NCI-H510A treated with DMSO at 0.1 percent for 48 hours (cell line): ENCODE measurements at regions not wholly inside any gene's neighbourhood (a gene's known extent, or its start where the extent isn't known, plus 50 kb on each side); places are given as distances from the start of the nearest gene placed in this dataset.
"Not testable (repeated sequence)": the region's sequence is repeated elsewhere in the genome, so short reads cannot be mapped to it uniquely, and the experiment has no call there.

Source experiments
- DNase-seq: peaks from one replicate; lab custom pipeline; 2025; lab: John Stamatoyannopoulos, UW

- DNase-seq = no peak
Measured at GRCh38 chr11:134500621-134501020, 88.6 kb upstream of the B3GAT1 start.

- DNase-seq = no peak
Measured at GRCh38 chr11:134499990-134500389, 87.9 kb upstream of the B3GAT1 start.

GRCh38 chr11:134498326-134499139, 86.5 kb upstream of the B3GAT1 start:
- no peak for DNase-seq

DNA sequence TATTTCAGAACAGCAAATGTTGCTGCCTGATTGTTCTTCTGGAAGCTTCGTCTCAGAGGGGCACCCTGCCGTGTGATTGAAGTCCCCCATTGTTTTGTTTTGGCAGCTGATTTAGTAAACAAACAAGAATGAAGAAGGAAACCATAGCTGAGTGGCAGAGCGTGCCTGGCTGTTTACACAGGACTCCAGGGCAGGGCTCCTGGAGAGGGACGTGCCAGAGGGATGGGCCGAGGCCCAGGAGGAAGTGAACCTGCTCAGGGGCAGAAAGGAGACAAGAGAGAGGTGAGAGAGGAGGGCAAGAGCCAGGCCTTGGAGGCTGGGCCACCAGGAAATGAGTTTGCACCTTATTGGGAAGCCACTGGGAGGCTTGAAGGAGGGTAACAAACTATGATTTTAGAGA, 85.5 kb upstream of the B3GAT1 start:
- DNase-seq = no peak

DNA sequence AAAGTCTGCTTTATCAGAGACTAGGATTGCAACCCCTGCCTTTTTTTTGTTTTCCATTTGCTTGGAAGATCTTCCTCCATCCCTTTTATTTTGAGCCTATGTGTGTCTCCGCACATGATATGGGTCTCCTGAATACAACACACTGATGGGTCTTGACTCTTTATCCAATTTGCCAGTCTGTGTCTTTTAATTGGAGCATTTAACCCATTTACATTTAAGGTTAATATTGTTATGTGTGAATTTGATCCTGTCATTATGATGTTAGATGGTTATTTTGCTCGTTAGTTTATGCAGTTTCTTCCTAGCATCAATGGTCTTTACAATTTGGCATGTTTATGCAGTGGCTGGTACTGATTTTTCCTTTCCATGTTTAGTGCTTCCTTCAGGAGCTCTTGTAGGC, 84.0 kb upstream of the B3GAT1 start:
- DNase-seq = not testable (repeated sequence)

DNA sequence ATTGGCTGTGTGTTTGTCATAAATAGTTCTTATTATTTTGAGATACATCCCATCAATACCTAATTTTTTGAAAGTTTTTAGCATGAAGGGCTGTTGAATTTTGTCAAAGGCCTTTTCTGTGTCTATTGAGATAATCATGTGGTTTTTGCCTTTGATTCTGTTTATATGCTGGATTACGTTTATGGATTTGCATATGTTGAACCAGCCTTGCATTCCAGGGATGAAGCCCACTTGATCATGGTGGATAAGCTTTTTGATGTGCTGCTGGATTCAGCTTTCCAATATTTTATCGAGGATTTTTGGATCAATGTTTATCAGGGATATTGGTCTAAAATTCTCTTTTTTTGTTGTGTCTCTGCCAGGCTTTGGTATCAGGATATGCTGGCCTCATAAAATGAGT, 82.4 kb upstream of the B3GAT1 start:
- DNase-seq = not testable (repeated sequence)

DNA sequence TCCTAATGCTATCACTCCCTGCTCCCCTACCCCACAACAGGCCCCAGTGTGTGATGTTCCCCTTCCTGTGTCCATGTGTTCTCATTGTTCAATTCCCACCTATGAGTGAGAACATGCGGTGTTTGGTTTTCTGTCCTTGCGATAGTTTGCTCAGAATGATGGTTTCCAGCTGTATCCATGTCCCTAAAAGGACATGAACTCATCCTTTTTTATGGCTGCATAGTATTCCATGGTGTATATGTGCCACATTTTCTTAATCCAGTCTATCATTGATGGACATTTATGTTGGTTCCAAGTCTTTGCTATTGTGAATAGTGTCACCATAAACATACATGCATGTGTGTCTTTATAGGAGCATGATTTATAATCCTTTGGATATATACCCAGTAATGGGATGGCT, 80.4 kb upstream of the B3GAT1 start:
- not testable (repeated sequence) for DNase-seq

DNA sequence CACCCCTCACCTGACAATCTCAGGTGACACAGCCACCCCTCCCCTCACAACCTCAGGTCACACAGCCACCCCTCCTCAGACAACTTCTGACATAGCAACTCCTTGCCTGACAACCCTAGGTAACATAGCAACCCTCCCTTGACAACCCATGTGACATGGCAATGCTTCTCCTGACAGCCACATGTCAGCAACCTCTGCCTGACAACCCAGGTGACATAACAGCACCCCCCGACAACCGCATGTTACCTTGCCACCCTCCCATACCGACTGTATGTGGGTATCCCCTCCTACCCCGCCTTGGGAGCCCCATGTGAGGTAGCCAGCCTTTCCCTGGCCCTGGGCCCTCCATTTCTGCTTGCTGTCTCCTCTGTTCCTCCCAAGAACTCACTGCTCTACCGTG, 77.7 kb upstream of the B3GAT1 start:
- DNase-seq = no peak

GRCh38 chr11:134488913-134489312, 76.9 kb upstream of the B3GAT1 start:
- DNase-seq = no peak

GRCh38 chr11:134488512-134488911, 76.5 kb upstream of the B3GAT1 start:
- DNase-seq = no peak

DNA sequence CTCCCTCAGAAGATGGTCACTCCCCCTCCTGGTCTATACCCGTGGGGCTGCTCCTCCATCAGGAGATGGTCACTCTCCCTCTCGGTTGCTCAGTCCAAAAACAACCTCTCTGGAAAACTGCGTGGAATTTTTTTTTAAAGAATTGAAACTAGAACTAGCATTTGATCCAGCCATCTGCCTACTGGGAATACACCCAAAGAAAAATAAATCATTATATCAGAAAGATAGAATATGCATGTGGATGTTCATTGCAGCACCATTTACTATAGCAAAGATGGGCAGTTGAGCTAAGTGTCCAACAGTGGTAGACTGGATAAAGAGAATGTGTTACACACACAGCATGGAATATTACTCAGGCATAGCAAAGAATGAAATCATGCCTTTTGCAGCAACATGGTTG, 75.7 kb upstream of the B3GAT1 start:
- no peak for DNase-seq

GRCh38 chr11:134486704-134487103, 74.7 kb upstream of the B3GAT1 start:
- no peak for DNase-seq

- DNase-seq = no peak
Measured at GRCh38 chr11:134486106-134486505, 74.1 kb upstream of the B3GAT1 start.

GRCh38 chr11:134485316-134485715, 73.3 kb upstream of the B3GAT1 start:
- DNase-seq = no peak

DNA sequence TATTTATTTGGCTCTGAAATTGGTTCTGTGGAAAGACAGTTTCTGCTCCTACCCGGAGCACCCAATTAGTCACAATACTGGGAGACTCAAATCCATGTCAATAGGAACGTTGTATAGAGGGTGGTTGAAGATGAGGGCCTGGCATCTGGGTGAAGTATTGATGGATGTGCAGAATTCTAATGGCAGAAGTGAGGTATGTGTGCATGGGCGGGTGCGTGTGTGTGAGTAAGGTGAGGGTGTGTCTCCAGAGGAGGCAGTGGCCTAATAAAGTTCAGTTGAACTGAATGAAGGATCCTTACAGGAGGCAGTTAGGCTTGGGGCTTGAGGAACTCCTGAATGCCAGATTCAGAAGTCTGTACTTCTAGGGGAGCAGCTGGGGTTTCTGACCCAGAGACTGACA, 71.8 kb upstream of the B3GAT1 start:
- DNase-seq = no peak

- DNase-seq = no peak
Measured at GRCh38 chr11:134483291-134483690, 71.2 kb upstream of the B3GAT1 start.

DNA sequence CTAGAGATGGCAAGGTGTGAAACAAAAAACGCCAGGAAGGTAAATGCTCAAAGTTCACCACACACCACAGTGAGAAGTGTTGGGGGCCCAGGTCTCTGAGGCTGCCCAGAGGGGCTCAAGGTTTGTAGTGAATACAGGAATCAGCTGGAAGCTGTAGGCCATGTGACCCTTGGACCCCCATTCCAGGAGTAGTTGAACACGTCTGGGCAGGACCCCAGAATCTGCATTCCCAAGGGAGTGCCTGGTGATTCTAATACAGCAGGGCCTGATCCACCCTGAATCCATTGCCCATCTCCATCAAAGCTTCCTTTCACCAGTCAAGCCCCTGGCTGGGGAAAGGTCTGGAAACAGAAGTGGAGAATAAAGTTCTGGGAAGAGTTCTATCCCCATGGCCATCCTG, 70.8 kb upstream of the B3GAT1 start:
- DNase-seq = no peak

GRCh38 chr11:134481933-134482527, 70.0 kb upstream of the B3GAT1 start:
- no peak for DNase-seq

DNA sequence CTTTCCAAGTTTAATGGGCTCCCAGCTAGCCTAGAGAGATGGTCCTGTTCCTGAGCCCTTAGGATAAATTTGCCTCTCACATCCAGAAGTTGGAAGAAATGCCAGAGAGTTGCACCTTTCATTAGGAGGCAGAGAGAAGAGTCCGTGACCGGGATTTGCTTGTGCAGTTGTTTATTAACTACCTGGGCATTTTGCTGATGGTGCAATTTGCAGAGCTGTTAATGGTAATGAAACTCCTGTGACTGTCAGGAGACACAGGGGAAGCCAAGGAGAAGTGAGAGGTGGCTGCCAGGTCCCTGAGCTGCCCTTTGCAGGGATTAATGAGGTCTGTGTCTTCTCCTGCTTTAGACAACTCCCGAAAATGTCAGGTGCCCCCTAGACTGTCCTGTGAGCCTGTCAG, 69.1 kb upstream of the B3GAT1 start:
- no peak for DNase-seq

DNA sequence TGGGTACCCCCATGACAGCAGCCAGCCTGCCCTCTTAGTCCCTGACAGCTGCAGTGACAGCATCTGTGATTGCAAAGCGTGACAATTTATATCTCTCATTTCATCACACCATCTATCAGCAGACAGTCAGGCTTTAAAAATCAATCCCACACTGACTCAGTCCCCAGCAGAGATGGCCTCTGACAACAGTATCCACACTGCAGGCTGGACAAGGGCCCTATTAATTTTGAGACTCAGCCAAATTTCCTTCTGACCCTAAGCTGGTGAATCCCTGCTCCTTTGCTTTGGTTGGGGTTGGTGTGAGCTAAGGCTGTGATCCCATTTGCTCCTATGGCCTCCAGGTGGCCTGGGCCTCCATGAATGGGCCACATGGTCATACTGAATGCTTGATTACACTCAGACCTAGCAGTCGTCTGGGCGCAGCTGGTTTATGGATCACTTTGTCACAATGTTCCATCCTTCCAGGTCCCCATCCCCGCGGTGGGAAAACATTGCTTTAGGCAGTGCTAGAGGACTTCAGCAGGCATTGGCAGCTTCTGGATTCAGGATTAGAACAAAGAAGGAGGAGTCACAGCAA, 68.2 kb upstream of the B3GAT1 start:
- DNase-seq = no peak

GRCh38 chr11:134479206-134480135, 67.4 kb upstream of the B3GAT1 start:
- no peak for DNase-seq

- DNase-seq = no peak
Measured at GRCh38 chr11:134478611-134479010, 66.6 kb upstream of the B3GAT1 start.
